Spleen (tissue), 11 donors: ENCODE measurements at regions not wholly inside any gene's neighbourhood (a gene's known extent, or its start where the extent isn't known, plus 50 kb on each side); places are given as distances from the start of the nearest gene placed in this dataset.

Experiments
- DNase-seq: peaks from one replicate; pipeline ENCODE4 v3.0.0-alpha.2; 2020
- H3K27ac ChIP-seq, 8 donors: fragments of 200-600 bp; sonication (generic) in 7 of 8; 1 replicate in 4 of 8; 2 replicates in 4 of 8; pipeline versions ENCODE4 v1.5.0 to v1.8.0; 2016 to 2021; ENCODE audit warnings: inconsistent platforms in 4 of 8, mild to moderate bottlenecking in 4 of 8, moderate library complexity in 1 of 8
- H3K27me3 ChIP-seq, 7 donors: fragments of 200-600 bp; sonication (generic) in 6 of 7; replicated peaks in 1 of 7; 1 replicate in 4 of 7; 2 replicates in 3 of 7; pipeline versions ENCODE4 v1.5.0 to v1.8.0; 2016 to 2021; ENCODE audit warnings: inconsistent platforms in 3 of 7, mild to moderate bottlenecking in 1 of 7
- H3K36me3 ChIP-seq, 6 donors: fragments of 200-600 bp; sonication (generic) in 5 of 6; 1 replicate in 4 of 6; 2 replicates in 2 of 6; pipeline versions ENCODE4 v1.5.0 to v1.8.0; 2016 to 2021; ENCODE audit warnings: inconsistent platforms in 2 of 6
- H3K4me1 ChIP-seq, 6 donors: fragments of 200-600 bp; sonication (generic) in 5 of 6; 1 replicate in 3 of 6; 2 replicates in 3 of 6; pipeline versions ENCODE4 v1.5.0 to v1.8.0; 2016 to 2021; ENCODE audit warnings: inconsistent platforms in 3 of 6
- H3K4me3 ChIP-seq, 8 donors: fragments of 200-600 bp; sonication (generic) in 7 of 8; 1 replicate in 4 of 8; 2 replicates in 4 of 8; pipeline versions ENCODE4 v1.5.0 to v1.8.0; 2016 to 2021; ENCODE audit warnings: inconsistent platforms in 4 of 8, mild to moderate bottlenecking in 4 of 8, moderate library complexity in 2 of 8
- H3K9me3 ChIP-seq, 8 donors: fragments of 200-600 bp; sonication (generic) in 7 of 8; 1 replicate in 4 of 8; 2 replicates in 4 of 8; pipeline versions ENCODE4 v1.5.0 to v1.8.0; 2016 to 2021; ENCODE audit warnings: inconsistent platforms in 4 of 8
- CTCF ChIP-seq, 11 experiments: fragments of 200-600 bp in 7 of 11; fragments of 450-650 bp in 4 of 11; sonication (generic) in 4 of 11; IDR thresholded peaks in 8 of 11; conservative IDR thresholded peaks in 3 of 11; 1 replicate in 7 of 11; 2 replicates in 4 of 11; pipeline versions ENCODE4 v1.4.0 to v1.8.0; 2016 to 2021; ENCODE audit warnings: antibody characterized with exemption in 11 of 11, inconsistent platforms in 4 of 11, mild to moderate bottlenecking in 1 of 11
- POLR2A ChIP-seq, 3 donors: fragments of 450-650 bp; IDR thresholded peaks; one replicate each; pipeline ENCODE4 v1.5.1; 2017; ENCODE audit warnings: antibody characterized with exemption in 3 of 3, mild to moderate bottlenecking in 1 of 3
- POLR2AphosphoS5 ChIP-seq, 3 donors: sonication (generic); formaldehyde crosslinking; IDR thresholded peaks; one replicate each; pipeline ENCODE4 v1.5.1; 2017; ENCODE audit warnings: antibody characterized with exemption in 3 of 3
- WGBS, 5 donors: extraction: QIAGEN DNeasy Blood & Tissue Kit in 3 of 5; methylation state at CpG; one replicate each; pipeline versions ENCODE4 v1.1.5 to v1.1.7; 2013 to 2018; 5-methylcytosine and 5-hydroxymethylcytosine counted together
- intact Hi-C: fragments of 100-400 bp; cut with DNase I; formaldehyde crosslinking; loops from one replicate; pipeline ENCODE4 v1.15.0; 2023; ENCODE audit warnings: low total_unique reads
- donor health status: healthy with polysubstance abuse.
- donor health status: DM: no; HTN: no; CAD: no; lungs with moderate emphysema.
- donor health status: DM: no; HTN: no; CAD: no.
- donor health status: Bipolar disorder and iron deficiency.
- donor health status: healthy.
- donor health status: DM: no; HTN: no; CAD: no.
- donor health status: DM: yes; HTN: yes; CAD: no.

DNA sequence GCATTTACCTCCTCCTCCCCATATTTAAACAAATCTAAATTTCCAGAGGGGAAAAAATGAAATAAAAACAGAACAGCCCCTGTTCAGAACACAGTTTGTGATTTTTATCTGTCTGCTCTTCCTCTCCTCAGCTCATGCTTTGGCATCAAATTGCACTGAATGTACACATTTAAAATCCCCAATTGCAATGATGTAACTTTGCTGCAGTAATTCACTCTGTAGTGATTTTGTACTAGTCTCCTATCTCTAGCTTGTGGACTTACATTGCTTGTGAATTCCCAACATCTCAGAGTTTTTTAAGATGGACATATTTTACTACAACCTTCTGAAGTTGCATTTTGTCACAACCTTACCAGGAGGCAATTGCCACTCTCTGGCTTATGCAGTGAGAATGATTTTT lies 81.6 kb upstream of the ROBO2 start:
- intact Hi-C loops: no loop called here
- H3K4me3 ChIP-seq: no peak overlapping the region
- no peak overlapping the region for H3K27ac ChIP-seq
- no peak for TF ChIP-seq POLR2AphosphoS5 (IDR thresholded peaks at IDR 0.05)
- no peak for TF ChIP-seq CTCF (IDR thresholded peaks at IDR 0.05 in 8 of 11, conservative IDR thresholded peaks at IDR 0.05 in 3 of 11)
- no peak for TF ChIP-seq POLR2A (IDR thresholded peaks at IDR 0.05)
- no peaks in the 10 kb centered on the region for H3K9me3 ChIP-seq
- no peaks in the 10 kb centered on the region for H3K4me1 ChIP-seq
- H3K36me3 ChIP-seq: no peaks in the 10 kb centered on the region
- H3K27me3 ChIP-seq: no peaks in the 10 kb centered on the region
- no peak for DNase-seq

- H3K36me3 ChIP-seq: no peaks in the 10 kb centered on the region
- no peak for TF ChIP-seq POLR2AphosphoS5 (IDR thresholded peaks at IDR 0.05)
- no peak for TF ChIP-seq CTCF (IDR thresholded peaks at IDR 0.05 in 8 of 11, conservative IDR thresholded peaks at IDR 0.05 in 3 of 11)
- TF ChIP-seq POLR2A (IDR thresholded peaks at IDR 0.05): no peak
Measured at GRCh38 chr3:76958861-76959260, 81.0 kb upstream of the ROBO2 start.

DNA sequence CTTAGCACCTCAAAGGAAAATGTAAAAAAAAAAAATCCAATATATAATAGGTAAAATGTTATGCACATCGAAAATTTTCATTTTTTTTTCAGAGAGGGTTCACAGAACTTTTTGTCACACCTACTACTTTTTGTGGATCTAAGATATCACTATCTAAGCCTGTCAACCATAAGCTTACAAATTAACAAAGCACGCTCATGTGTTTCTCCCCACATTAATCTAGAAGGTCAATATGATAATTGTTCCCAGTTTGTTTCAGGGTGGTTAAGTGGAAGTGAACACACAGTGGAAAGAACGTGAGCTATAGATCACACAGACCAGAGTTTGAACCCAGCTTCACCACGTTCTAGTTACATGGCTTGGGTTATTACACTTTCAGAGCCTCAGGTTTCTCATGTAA lies 78.6 kb upstream of the ROBO2 start:
- H3K4me1 ChIP-seq: no peaks in the 10 kb centered on the region
- H3K27me3 ChIP-seq: no peaks in the 10 kb centered on the region
- H3K36me3 ChIP-seq: no peaks in the 10 kb centered on the region
- TF ChIP-seq POLR2A (IDR thresholded peaks at IDR 0.05) (no peak), CTCF (IDR thresholded peaks at IDR 0.05 in 8 of 11, conservative IDR thresholded peaks at IDR 0.05 in 3 of 11) (no peak), POLR2AphosphoS5 (IDR thresholded peaks at IDR 0.05) (no peak)
- DNase-seq: no peak
- no peaks in the 10 kb centered on the region for H3K9me3 ChIP-seq
- intact Hi-C loops: no loop called here
- no peak overlapping the region for H3K27ac ChIP-seq
- no peak overlapping the region for H3K4me3 ChIP-seq
- WGBS, 5 donors: 69 to 83% (median 76%) methylated on average over 4 of the region's 4 CpGs

More at GRCh38 chr3:76958861-76959260, 81.0 kb upstream of the ROBO2 start:
- Histone ChIP-seq H3K4me3 (no peak overlapping the region), H3K9me3 (no peaks in the 10 kb centered on the region), H3K4me1 (no peaks in the 10 kb centered on the region), H3K27ac (no peak overlapping the region), H3K27me3 (no peaks in the 10 kb centered on the region)
- no peak for DNase-seq
- intact Hi-C loops: no loop called here
- 68 to 95% (median 92%) methylated on average over 1 of the region's 1 CpG for WGBS, 5 donors

- TF ChIP-seq POLR2AphosphoS5 (IDR thresholded peaks at IDR 0.05): no peak
- no peak overlapping the region for H3K4me3 ChIP-seq
- H3K27me3 ChIP-seq: no peaks in the 10 kb centered on the region
- H3K4me1 ChIP-seq: no peaks in the 10 kb centered on the region
- intact Hi-C loops: no loop called here
- H3K36me3 ChIP-seq: no peaks in the 10 kb centered on the region
- H3K9me3 ChIP-seq: no peaks in the 10 kb centered on the region
- no peak for DNase-seq
- 64 to 85% (median 78%) methylated on average over 4 of the region's 4 CpGs for WGBS, 5 donors
- no peak overlapping the region for H3K27ac ChIP-seq
Measured at GRCh38 chr3:76965122-76965725, 74.7 kb upstream of the ROBO2 start.

GRCh38 chr3:76969471-76969870 lies 70.4 kb upstream of the ROBO2 start:
- Histone ChIP-seq H3K27ac (no peak overlapping the region), H3K4me3 (no peak overlapping the region), H3K9me3 (peaks cover 0 to 4% (median 0%) of the 10 kb centered on the region in 8 donors), H3K36me3 (no peaks in the 10 kb centered on the region), H3K27me3 (no peaks in the 10 kb centered on the region), H3K4me1 (no peaks in the 10 kb centered on the region)
- 66 to 78% (median 75%) methylated on average over 2 of the region's 2 CpGs for WGBS, 5 donors
- TF ChIP-seq CTCF (IDR thresholded peaks at IDR 0.05 in 8 of 11, conservative IDR thresholded peaks at IDR 0.05 in 3 of 11) (no peak), POLR2AphosphoS5 (IDR thresholded peaks at IDR 0.05) (no peak), POLR2A (IDR thresholded peaks at IDR 0.05) (no peak)
- DNase-seq: no peak
- intact Hi-C loops: no loop called here
